ENCODE measurements at regions not wholly inside any gene's neighbourhood (a gene's known extent, or its start where the extent isn't known, plus 50 kb on each side); places are given as distances from the start of the nearest gene placed in this dataset.

DNA sequence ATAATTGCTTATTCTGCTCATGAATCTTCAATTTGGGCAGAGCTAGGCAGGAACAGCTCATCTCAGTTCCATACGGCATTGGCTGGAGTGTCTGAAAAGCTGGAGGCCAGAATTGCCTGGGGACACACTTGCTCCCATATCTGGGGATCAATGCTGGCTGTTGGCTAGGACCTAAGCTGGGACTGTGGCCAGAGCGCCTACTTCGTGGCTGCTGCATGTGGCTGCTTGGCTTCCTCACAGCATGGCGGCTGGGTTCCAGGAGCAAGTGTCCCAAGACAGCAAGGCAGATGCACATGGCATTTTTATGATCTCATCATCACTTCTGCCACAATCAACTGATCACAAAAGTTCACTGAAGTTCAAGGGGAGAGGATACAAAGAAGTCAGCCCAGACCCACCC is 200.2 kb downstream of the TTC8 start:
- no peak for DNase-seq

DNA sequence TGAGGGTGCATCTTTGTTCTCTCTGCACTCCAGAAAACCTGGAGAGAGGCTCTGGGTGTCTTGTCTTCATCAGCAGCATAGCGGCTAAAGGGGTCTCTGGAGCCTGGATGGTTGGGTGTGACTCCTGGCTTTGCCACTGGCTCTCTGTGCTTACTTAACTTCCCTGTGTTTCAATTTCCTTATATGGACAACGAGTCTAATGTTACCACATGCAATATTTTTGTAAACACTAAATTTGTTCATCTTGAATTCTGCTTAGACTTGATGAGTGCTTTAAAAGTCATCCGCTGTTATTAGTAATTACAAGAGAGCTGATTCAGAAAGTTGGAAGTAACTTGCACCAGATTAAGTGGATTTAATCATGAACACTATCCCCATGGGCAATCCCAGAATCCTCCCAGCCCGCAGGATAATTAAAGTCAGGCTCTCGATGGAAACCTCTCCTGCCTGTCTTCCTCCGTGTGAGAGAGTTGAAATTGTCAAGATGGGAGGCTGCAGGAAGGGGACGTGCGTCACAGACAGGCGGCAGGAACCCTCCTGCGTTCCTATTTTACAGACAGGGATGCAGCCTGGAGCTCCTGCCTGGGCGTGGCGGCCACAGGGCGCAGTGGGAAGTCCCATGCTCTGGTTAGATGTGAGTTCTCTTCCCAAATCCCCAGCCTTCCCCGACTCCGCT is 201.2 kb downstream of the TTC8 start:
- peak; percentile 95 for DNase-seq

DNA sequence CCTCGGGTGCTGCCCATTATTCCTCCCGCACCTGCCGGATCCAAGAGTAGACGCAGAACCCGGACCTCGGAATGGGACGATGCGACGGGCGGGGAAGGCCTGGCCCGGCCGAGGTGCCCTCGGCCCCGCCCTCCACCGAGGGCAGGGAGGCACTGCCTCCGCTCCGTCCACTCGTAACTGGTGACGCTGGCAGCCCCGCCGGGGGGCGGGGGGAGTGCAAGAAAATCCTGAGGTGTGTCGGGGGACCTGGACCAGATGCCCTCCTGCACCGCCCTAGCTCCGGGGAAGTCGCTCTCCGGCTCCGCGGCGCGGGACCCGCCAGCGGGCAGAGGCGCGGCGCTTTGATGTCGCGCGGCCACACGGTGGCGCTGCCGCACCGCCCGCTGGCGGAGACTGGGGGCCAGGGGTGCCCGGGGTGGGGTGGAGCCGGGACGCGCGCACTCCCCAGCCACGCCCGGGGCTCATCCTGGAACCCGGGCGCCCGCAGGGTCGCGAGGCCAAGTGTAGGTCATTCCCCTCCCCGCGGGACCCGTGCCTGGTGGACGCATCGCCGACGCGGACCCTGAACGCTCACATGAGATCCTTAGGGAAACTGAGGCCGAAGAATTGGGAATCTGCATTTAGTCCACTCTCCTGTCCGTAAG is 202.8 kb downstream of the TTC8 start:
- DNase-seq = peak; percentile 60

DNA sequence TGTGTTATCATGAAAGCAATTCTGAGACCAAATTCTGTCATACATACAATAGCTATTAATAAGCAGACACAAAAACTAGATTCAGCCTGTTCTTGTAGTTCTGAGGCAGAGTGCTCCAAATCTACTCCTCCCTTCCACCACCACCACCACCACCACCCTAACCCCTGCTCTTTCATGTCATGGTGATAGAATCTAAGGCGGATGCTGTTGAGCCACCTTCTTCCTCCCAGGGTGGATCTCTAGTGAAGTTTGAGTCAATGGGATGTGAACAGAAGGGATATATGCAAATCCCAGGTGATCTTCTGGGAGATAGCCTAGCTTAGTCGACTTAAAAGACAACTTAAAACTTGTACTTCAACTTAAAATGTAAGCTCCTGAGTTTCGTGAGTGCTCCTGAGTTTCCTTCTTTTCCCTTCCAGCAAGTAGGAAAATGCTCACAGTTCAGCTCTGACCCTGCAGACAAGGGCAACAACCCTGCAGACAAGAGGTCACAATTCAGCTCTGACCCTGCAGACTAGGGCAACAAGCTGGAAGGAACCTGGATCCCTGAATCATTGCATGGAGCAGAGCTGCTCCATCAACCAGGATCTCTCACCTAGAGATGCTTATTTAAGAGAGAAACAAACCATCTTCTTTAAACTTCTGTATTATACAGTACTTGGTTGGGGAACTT is 204.1 kb downstream of the TTC8 start:
- no peak for DNase-seq

DNA sequence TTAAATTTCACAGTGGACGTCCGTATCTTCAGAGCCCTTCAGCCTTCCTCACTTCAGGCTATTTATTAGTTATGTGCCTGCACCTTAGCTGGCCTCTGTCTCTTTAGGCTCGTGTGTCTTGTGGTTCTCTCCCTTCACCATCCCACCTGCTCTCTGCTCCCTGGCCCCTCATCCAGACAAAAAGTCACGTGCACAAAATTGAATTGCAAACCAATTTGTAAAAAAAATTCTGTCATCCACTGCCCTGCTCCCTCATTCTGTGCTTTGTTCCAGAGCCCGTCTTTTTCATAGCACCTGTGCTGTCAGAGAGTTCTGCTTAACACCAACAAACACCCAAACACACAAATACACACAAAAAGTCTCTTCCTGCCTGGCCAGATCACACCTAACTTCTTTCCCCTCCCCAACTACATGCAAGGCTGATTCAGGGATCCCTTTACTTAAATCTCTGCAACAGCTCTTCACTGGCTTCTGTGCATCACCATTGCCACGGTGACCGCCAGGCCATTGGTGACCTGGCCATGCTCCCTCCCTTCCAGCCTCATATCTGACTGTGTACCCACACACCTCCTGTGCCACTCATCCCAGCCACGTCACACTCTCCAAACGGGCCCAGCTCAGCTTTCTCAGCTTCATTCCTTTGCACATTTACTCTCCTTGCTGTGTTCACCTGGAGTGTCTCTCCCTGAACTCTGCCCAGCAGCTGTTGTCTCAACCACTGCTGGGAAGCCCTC is 205.7 kb downstream of the TTC8 start:
- no peak for DNase-seq

DNA sequence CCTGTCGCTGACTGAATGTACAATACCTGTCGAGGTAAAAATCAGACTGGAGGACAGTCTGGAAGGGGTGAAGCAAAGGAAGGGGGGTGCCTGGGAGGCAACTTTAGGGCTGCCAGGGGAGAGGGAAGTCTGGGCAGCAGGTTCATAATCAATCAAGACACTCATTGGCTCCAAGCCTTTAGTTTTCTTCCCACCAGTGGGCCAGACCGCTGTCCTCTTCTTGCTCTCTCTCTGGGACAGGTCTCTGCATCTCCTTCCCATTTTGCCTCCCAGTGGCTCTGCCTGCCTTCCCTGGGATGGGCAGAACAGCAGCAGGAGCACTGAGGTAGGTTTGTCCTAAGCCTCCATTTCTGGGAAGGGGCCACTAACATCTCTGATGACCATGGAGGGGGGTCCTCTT is 206.5 kb downstream of the TTC8 start:
- no peak for DNase-seq

DNA sequence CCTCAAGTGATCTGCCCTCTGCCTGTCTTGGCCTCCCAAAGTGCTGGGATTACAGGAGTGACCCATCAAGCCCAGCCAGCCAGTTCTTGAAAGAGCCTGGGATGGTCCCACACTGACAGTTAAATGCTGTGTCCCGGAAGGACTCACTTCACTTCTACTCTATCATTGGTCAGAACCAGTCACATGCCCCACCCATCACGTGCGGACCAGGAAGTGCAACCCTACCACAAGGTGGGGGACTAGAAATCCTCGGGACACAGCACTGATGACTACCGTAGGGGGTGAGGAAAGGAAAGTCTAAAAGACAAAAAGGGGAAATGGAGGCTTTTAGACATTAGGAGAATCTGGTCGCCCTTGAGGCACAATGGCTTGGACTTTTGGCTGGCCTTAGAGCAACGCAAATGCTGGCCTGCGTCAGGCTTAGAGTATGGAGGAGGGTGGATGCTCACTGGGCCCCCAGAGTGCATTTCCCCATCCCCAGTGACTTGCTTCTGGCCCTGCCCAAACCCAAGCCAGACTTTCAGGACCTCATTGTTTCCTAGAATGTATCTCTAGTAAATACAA is 207.7 kb downstream of the TTC8 start:
- no peak for DNase-seq

DNA sequence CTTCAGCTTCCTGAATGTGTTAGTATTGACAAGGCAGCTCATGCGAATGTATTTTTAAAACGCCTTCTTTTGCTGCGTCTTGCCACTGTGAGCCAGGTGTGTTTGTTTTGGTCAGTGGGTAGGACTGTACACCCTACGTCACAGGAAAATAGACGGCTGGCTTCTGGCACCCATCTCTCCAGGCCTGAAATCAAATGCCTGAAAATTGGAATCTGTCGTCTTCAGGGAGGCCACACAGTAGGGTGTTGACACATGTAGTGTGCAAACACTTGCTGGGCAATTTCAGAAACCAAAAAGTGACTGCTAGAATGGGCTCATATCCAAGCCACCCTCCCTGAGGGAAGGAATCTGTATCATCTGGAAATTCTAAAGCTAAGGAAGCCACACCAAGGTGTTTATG is 209.3 kb downstream of the TTC8 start:
- DNase-seq = no peak

DNA sequence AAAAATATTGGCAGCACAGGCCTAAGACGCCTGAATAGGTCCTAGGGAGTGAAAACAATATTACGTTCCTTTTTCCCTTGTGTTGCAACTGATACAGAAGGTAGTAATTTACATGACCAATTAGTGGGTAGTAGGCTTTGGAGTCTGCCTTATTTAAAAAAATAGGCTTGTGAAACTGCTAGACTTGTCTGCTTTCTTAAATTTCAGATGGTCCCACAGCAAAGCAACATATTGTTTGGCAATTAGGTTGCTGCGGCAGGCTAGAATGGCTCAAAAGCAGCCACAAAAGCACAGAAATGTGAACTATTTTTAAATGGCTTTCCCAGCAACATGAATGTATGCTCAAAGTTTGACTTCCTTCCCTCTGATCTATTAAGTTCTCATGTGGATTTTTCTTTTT is 211.9 kb downstream of the TTC8 start:
- no peak for DNase-seq

DNA sequence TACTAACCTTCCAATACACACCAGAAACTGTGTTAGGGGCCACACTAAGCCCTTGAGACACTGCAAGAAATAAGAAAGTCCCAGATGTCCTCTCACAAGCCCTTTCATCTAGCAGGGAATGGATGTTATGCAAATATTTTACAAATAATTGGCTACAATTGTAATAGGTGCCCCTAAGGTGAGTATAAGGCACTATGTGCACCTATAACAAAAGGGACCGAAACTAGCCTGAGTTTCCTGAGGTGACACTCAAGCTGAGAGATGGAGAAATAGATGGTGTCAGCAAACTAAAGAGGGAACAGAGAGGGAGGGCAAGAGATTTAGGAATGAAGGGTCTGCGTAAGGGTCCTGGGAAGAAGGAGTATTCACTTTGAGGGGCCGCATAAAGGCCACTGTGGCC is 212.6 kb downstream of the TTC8 start:
- DNase-seq = no peak

DNA sequence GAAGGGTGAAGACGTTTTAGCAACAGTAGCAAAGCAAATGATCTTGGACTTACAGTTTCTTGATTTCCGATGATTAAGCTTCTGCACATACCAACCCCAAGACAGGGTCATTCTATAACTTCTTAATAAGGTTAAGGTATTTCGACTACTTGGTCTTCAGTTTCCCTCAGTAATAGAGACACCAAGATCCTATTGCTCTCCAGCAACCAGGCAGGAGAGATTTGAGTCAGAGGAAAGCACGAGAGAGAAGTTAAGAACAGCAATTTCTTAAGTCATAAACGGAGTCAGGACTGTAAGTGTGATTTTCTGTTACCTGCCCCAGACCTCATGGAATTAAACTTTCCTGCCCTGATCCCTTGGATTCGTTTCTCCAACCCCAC is 215.6 kb downstream of the TTC8 start:
- no peak for DNase-seq

DNA sequence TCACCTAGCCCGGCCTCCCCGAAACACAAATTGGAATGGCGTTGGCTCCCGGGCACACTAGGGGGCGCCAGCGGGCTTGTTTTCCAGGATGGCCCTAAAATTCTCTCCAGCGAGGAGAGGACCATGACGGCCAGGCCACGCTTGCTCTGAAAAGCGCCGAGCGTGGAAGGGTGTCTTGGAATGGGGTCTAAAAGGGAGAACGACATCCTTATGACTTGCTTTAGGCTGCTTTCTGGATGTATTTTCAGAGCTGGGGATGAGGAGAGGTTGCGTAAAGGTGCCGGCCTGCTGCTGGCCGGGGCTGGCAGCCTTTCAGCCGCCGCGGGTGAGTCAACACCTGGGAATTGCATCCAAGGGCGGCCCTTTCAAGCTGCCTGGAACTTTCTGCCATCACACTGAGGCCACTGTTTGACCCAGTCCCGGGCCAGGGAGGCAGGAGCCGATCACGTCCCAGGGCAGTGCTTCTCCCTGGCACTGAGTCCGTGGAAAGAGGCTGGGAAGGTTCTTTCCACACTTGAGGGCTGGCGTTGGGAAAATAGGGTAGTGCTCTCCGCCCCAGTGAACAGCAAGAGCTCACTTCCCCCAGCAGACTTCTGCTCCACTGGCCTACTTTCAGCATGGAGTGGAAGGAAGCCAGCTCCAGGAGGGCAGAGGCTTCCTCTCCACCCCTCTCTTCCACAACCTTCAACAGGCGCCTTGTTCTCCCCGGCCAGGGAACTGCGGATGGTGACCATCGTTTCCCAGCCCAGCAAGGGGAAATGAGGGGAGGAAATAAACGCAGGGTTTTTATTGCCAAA is 216.2 kb downstream of the TTC8 start:
- DNase-seq = peak; percentile 88

DNA sequence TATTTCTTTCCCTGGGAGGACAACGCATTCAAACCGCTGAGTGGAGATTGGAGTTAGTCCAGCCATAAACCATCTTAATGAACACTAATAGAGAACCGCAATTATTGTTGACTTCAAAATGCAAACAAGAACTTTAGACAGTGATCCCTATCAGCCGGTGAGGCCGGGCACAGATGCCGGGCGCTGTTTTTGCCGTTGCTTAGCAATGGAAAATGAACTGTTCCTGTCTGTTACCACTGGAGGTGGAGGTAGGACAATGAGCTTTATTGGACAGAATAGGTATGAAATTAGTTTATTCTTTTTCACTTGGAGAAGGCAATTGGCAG is 216.8 kb downstream of the TTC8 start:
- no peak for DNase-seq

DNA sequence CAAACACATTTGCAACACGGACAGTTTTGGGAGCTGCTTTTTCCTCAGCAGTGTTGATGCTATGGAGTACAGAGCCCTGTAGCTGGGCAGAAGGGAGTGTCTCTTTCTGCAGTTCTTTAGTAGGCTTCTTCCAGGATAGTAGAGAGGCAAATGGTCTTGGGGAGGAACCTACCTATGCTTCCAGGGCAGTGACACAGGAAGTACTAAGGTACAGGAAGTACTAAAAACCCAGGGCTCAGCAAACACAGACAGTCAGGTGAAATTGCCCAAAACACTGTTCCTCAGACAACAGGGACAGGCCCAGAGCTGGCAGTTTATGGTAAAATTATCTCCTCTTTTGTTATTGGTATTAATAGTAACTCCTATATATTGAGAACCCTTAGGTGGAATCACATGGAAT is 217.6 kb downstream of the TTC8 start:
- DNase-seq = no peak

DNA sequence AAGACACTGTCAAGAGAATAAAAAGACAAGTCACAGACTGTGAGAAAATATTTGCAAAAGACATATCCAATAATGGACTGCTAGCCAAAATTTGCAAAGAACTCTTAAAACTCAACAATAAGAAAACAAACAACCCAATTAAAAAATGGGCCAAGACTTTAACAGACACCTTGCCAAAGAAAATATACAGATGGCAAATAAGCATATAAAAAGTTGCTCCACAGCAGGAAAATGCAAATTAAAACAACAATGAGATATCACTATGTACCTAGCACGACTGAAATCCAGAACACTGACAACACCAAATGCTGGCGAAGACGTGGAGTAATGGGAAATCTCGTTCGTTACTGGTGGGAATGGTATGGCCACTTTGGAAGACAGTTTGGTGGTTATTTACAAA is 228.9 kb downstream of the TTC8 start:
- DNase-seq = no peak

DNA sequence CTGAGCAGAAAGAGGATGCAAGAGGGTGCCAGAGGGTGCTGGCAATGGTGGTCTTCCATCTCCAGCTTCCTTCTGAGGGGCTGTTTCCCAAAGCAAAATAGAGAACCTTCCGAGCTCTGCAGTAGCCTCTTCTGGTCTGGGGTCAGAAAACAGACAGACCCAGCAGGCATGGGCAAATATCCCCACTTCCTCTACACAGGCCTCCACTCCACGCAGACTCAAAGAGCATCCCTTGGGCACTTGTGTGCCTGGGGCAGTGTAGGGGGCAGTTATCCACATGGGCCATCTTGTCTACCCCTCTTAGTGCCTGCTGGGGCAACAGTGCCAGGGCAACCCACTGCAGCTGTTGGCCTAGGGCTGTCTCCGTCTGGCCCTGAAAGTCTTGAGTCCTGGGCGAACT is 231.9 kb downstream of the TTC8 start:
- no peak for DNase-seq

DNA sequence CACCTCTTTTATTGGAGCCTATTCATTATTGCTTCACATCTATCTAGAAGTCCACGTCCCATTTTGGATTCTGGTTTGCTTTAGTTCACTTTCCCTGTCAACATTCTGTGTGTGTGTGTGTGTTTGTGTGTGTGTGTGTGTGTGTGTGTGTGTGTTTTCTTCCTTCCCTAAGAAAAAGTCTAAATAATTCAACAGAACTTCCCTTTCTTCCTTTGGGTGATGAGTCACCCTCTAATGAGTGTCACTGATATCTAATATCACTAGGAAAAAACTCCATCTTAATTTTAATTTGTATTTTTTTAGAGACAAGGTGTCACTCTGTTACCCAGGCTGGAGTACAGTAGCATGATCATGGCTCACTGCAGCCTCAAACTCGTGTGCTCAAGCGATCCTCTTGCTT is 234.2 kb downstream of the TTC8 start:
- no peak for DNase-seq

DNA sequence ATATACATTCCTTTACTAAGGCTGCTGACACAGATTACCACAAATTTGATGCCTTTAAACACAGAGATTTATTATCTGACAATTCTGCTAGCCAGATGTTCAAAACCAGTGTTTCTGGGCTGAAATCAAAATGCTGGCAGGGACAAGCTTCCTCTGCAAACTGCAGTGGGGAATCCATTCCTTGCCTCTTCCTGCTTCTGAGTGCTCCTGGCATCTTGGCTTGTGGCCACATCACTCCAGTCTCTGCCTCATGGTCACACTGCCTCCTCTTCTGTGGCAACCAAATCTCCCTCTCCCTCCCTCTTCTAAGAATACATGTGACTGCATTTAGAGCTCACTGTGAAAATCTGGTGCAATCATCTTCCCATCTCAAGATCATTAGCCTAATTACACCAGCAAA is 235.7 kb downstream of the TTC8 start:
- DNase-seq = peak; percentile 12

DNA sequence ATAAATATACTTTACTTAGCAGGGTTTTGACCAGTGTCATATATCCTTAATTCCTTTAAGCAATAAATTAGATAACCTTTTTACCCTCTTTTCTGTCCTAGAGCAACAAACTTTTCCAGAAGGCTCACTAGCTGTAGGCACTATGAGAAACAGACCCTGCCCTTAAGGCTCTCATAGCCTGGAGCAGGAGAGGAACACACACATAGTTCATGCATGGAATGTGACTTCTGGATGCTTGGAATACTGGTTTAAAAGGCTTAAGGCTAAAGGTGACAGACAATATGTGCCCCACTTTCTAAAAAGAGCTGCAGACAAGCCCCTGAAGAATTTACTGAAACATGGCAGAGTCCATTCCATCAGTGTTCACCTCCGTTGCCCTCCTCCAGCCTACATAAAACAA is 237.2 kb downstream of the TTC8 start:
- DNase-seq = no peak

DNA sequence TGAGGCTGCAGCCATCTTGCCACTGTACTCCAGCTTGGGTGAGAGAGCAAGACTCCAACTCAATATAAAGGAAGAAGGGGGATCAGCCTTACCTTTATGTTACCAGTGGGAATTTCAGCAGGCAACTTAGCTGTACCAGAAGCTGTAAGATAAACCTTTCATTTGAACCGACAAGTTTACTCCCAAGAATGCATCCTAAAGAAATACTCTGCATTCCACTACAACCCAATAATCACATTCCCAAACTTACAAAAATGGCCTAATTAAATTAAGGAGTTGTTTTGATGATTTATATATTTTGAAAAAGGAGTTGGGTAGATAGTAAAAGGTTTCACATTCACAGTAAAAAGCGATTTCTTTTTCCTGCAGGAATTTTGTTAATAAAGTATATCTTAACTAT is 241.4 kb downstream of the TTC8 start:
- no peak for DNase-seq

DNA sequence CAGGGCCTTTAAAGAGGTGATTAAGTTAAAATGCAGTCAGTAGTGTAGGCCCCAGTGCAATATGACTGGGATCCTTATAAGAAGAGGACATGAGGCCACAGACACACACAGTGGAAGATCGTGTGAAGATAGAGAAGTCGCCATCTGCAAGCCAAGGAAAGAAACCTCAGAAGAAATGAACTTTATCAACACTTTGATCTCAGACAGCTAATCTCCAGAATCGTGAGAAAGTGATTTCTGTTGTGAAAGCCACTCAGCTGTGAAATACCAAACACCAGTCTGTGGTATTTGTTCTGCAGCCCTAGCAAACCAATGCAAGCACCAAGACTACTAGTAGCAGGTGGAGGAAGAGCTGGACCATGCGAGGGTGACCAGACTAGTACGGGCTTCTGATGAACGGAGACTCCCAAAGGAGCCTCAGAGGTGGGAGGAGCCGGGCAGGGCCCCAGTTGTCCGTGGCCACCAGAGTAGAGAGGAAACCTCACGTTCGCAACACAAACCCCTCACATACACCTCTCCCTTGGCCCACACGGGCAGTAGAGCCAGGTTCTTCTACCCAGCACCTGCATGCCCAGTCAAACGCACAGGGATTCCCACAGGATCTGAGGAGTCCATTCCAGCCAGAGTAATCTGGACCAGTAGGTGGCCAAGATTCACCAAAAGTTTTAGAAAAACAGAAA is 243.0 kb downstream of the TTC8 start:
- DNase-seq = no peak

All from fibroblast of skin of right biceps (primary cell).